ENCODE measurements at regions not wholly inside any gene's neighbourhood (a gene's known extent, or its start where the extent isn't known, plus 50 kb on each side); places are given as distances from the start of the nearest gene placed in this dataset.

GRCh38 chr5:77869116-77869798 lies 93.1 kb upstream of the TBCA start:
- TF ChIP-seq CTCF (IDR thresholded peaks at IDR 0.05), result no peak
- TF ChIP-seq POLR2A (IDR thresholded peaks at IDR 0.05), result no peak

All from adrenal gland (tissue), 5 donors.